ENCODE measurements at regions not wholly inside any gene's neighbourhood (a gene's known extent, or its start where the extent isn't known, plus 50 kb on each side); places are given as distances from the start of the nearest gene placed in this dataset.

- DNase-seq (ENCODE audit: low read depth in 2 of 2): no peak
Observed at GRCh38 chr13:111640476-111640875, 320.0 kb downstream of the TEX29 start.

GRCh38 chr13:111642156-111642767 lies 321.8 kb downstream of the TEX29 start:
- no peak for DNase-seq (ENCODE audit: low read depth in 2 of 2)

DNA sequence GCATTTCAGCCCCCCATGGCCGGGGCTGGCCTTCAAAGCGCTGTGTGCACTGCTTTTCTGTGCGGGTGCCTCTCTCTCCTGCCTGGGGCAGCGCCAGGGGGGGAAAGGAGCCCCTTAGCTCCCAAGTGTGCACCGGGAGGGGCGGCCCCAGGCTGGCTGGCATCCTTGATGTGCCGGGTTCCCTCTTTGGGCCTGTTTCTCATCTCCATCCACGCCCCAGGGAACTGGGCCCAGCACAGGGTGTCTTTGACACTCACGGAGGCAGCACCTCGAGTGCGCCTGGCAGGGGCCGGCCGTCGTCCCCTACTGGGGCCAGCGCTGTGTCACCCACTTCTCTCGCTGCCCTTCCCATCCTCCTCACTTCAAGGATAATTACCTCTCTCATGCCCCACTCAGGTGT lies 324.3 kb downstream of the TEX29 start:
- DNase-seq (ENCODE audit: low read depth in 2 of 2): no peak

DNA sequence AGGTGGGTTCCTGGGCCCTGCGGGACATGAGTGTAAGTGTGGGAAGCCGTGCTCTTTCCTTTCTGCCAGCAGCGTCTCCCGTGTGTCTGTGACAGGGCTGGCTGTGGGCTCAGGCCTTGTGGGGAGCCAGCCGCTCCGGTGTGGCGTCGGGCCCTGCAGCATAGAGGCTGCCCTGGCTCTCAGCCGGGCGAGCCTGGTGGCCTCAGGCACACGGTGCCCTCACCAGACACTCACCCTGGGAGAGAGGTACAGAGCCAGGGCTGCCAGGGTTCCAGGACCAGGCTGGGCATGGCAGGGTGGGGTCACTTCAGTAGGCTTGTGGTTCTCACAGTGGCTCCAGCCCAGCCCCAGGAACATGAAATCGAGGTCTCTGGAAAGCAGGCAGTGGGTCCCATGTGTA lies 324.8 kb downstream of the TEX29 start:
- DNase-seq (ENCODE audit: low read depth in 2 of 2): no peak

DNA sequence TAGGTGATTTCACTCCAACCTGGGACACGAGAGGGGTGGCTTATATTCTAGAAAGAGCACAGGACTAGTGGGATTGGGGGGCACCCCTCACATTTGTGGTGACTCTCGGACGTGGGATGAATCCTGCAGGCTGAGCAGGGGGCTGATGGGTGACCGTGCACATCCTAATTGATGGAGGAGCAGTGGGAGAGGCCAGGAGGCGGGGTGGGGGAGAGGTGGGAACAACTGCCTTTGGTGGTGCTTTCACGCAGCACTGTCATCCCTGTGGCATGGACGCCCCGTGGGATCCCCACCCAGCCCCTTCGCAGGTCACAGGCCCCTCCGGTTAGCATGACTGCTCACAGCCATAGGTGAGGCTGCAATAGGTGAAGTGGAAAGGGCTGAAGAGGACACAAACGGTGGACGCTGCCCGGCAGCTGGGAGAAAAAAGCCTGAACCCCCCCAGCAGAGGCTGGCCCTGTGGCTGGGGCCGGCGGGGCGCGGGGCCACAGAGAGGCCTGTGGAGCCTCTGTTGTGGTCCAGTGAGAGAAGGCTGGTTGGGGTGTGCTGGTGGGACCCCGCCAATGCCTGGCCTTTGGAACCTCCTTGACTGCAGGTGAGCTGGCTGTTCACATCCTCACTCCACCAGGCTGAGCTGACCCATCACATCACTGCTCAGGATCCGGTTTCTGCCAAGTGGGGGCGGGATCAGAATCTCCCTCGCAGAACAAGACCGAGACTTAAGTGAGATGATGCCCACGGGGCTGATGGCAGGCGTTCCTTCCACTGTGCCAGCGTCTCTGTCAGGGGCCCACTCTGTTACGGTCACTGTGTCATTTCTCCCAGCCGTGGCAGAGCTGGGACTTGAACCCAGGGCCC lies 325.4 kb downstream of the TEX29 start:
- DNase-seq (ENCODE audit: low read depth in 2 of 2): no peak

DNA sequence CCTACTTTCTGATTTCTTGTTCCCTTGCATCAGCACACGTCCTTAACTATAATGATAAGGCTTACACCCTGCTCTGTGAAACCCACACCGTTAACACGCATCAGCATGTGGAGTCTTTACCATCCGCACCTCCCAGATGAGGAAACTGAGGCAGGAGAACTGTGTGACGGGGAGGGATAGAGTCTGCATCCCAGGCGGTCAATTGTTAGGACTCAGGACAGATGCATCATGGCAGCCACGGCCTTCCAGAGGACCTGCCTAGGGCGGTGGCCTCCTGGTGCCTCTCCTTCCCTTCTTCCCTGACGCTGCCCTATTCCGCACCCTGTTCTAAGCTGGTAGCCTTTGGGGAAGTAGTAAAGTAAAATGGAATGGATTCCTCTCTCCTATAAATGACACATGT lies 326.0 kb downstream of the TEX29 start:
- DNase-seq (ENCODE audit: low read depth in 2 of 2): no peak

DNA sequence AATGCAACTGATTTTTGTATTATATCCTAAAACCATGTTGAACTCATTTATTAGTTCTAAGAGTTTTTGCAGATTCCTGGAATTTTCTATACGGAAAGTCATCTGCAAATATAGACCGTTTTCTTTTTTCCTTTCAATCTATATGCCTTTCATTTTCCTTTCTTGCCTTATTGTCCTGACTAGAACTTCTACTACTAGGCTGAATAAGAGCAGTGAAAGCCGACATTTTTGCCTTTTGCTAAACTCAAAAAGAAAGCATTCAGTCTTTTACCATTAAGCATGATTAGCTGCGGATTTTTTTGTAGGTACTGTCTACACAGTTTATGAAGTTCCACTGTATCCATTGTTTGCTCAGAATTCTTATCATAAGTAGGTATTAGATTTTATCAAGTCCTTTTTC lies 328.4 kb downstream of the TEX29 start:
- DNase-seq (ENCODE audit: low read depth in 2 of 2): no peak

DNA sequence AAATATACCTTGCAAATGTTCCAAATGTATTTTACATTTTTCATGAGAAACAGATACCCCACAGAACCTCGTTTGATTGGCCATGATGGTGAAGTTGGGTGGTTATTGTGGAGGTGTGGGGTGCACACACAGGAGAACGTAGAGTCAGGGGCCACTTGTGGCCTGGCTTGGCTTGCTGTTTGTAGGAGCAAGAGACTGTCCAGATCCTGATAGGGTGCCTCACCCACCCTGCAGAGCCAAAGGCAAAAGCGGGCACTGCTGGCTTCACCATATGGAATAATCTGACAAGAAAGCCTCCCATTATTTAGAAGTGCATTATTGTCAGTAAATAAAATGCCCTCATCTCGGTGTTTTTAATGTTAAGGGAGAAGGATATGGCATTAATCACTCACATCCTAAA lies 330.2 kb downstream of the TEX29 start:
- no peak for DNase-seq (ENCODE audit: low read depth in 2 of 2)

- DNase-seq (ENCODE audit: low read depth in 2 of 2): no peak
Observed at GRCh38 chr13:111652676-111653075, 332.2 kb downstream of the TEX29 start.

GRCh38 chr13:111654531-111654930 lies 334.1 kb downstream of the TEX29 start:
- no peak for DNase-seq (ENCODE audit: low read depth in 2 of 2)

DNA sequence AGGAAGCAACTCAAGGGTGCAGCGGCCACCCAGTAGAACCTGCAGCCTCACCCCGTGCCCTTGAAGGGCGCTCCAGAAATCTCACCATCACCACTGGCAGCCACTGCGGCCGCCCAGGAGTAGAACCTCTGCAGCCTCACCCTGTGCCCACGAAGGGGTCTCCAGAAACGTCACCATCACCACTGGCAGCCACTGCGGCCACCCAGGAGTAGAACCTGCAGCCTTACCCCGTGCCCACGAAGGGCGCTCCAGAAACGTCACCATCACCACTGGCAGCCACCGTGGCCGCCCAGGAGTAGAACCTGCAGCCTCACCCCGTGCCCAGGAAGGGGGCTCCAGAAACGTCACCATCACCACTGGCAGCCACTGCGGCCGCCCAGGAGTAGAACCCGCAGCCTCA lies 336.0 kb downstream of the TEX29 start:
- DNase-seq (ENCODE audit: low read depth in 2 of 2): no peak

GRCh38 chr13:111657013-111657412 lies 336.6 kb downstream of the TEX29 start:
- DNase-seq (ENCODE audit: low read depth in 2 of 2): no peak

DNA sequence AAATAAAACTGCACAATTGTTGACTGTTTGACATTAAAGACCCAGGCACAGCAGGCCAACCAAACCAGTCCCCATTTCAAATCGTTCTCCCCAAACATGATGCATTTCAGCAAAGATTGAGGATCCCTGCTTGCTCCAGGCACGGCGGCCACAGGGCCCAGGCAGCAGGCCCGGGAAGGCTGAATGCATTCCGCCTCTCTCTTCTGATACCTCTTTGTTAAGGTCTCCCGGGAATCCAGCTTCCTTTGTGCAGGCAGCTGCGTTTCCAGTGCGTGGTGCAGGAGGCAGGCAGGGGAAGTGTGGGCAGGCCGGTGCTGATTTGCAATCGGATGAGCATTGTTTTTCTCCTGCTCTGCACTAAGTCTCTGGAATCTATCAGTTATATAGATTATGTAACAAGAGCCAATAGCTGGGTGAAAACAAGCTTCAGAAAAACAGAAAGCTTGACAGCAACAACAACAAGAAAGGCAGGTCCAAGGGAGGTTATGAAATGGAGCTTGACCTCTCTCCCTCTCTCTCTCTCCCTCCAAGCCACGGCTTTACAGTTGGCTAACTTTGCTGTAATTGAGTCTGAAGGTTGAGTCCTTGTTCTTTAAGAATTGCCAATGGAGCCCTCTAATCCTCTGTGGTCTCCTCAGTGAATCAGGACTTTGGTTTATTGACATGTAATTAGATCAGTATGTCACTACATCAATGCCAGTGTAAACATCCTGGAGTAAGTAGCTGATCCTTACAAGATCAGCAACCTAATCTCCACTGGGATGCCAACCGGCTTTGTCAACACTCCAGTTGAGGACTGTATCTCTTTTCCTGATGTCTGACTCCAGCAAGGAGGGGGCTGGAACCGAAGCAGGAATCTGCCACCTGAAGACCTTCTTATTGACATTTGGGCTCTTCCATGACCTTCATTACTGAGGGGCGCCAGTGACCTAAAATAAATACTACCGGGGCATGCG lies 338.0 kb downstream of the TEX29 start:
- no peak for DNase-seq (ENCODE audit: low read depth in 2 of 2)

- no peak for DNase-seq (ENCODE audit: low read depth in 2 of 2)
Observed at GRCh38 chr13:111659219-111659775, 338.9 kb downstream of the TEX29 start.

DNA sequence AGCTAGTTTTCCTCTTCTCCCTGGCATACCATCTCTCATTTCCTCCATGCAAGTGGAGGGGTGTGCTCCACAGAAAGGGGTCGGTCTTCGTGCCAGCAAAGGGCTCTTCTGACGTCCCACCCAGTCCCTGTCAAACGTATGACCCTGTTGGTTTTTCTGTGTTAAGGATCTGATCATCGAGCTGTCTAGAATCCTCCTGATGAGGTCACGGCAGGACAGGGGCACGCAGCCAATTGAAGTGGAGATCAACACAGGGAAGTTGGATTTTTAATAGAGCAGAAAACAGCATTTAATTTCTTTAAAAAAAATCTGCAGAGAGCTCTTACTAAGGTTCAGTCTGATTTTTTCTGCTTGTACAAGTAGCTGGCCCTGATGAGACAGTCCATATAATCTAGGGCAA lies 339.4 kb downstream of the TEX29 start:
- no peak for DNase-seq (ENCODE audit: low read depth in 2 of 2)

DNA sequence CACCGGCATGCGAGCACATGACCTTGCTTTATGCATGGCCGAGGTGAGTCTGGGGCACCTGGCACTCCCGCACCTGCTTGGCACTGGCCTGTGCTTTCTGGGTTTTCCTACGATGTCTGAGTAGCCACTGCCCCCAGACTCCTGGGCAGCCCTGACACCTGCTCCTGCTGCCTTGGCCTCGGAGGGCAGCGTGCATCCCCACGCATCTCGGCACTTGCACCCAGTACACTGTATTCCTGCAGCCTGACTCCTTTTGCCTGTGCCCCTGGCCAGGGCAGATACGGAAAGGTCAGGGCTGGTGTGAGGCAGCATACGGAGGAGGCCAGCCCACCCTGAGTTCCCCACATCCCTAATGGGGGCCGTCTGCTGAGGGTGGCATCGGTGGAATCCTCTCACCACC lies 340.6 kb downstream of the TEX29 start:
- no peak for DNase-seq (ENCODE audit: low read depth in 2 of 2)

DNA sequence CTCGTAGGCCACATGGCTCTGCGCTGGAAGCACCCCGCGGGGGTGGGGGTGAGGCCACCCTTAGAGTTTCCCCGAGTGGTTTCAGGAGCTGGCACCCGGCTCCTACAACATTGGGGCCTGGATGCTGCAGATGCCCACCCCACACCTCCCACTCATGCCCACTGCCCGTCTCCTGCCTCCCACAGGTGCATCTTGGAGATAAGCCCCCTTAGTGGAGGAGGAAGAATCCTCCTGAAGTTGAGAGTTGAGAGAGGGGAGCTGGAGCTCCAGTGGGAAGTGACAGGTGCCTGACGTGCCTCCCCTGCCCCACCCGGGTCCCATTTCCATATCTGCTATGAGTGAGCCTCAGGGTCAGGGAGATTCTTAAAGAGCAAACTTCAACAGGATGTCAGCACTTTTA lies 341.3 kb downstream of the TEX29 start:
- DNase-seq (ENCODE audit: low read depth in 2 of 2): no peak

GRCh38 chr13:111662451-111662850 lies 342.0 kb downstream of the TEX29 start:
- DNase-seq (ENCODE audit: low read depth in 2 of 2): no peak

GRCh38 chr13:111662895-111663294 lies 342.5 kb downstream of the TEX29 start:
- DNase-seq (ENCODE audit: low read depth in 2 of 2): no peak

GRCh38 chr13:111663505-111663904 lies 343.1 kb downstream of the TEX29 start:
- no peak for DNase-seq (ENCODE audit: low read depth in 2 of 2)

GRCh38 chr13:111663953-111664421 lies 343.5 kb downstream of the TEX29 start:
- no peak for DNase-seq (ENCODE audit: low read depth in 2 of 2)

GRCh38 chr13:111664696-111665095 lies 344.3 kb downstream of the TEX29 start:
- DNase-seq (ENCODE audit: low read depth in 2 of 2): no peak

Measured in stimulated activated CD4-positive, alpha-beta T cell treated with anti-CD3 and anti-CD28 coated beads, Interleukin-1b, Interleukin-23, amount 100 ng/mL, for 1 hour (primary cell).